A549 (cell line): ENCODE measurements at regions not wholly inside any gene's neighbourhood (a gene's known extent, or its start where the extent isn't known, plus 50 kb on each side); places are given as distances from the start of the nearest gene placed in this dataset.

Source experiments
- BHLHE40 ChIP-seq: IDR thresholded peaks from 2 replicates; pipeline ENCODE4 v1.6.1; 2012; ENCODE audit warnings: low read depth, low read length, inconsistent platforms
- CHD2 ChIP-seq: fragments of 150-350 bp; IDR thresholded peaks from 2 replicates; pipeline ENCODE4 v1.6.1; 2014; ENCODE audit warnings: low read length; ENCODE audit not compliant: partially characterized antibody
- EP300 ChIP-seq, 2 experiments: fragments of >200 bp; sonication (Bioruptor Twin); formaldehyde crosslinking; IDR thresholded peaks; 2 replicates in 1 of 2; 3 replicates in 1 of 2; pipeline ENCODE4 v1.6.1; 2016 to 2017
- HOXB13 ChIP-seq: fragments of 250-450 bp; sonication (Bioruptor Pico); IDR thresholded peaks from 2 replicates; pipeline ENCODE4 v1.5.0; 2020; ENCODE audit warnings: low read depth, mild to moderate bottlenecking, moderate library complexity
- KDM1A ChIP-seq: fragments of 200-600 bp; sonication (generic); IDR thresholded peaks from 2 replicates; pipeline ENCODE4 v1.6.1; 2016; ENCODE audit warnings: low read depth, mild to moderate bottlenecking
- MYC ChIP-seq: IDR thresholded peaks from 2 replicates; pipeline ENCODE4 v1.6.1; 2012; ENCODE audit warnings: mild to moderate bottlenecking, inconsistent platforms, low read length, improper control_type of control experiment, borderline replicate concordance
- NFE2L2 ChIP-seq: fragments of 150-350 bp; conservative IDR thresholded peaks from 2 replicates; pipeline ENCODE4 v1.6.1; 2014; ENCODE audit warnings: low read length
- POLR2A ChIP-seq: IDR thresholded peaks from 2 replicates; pipeline ENCODE4 v1.6.1; 2012; ENCODE audit warnings: mild to moderate bottlenecking, low read length
- TF ChIP-seq, protein P1 (sequence below): fragments of >200 bp; sonication (Bioruptor Twin); formaldehyde crosslinking; IDR thresholded peaks from 3 replicates; pipeline ENCODE4 v1.5.1; 2016
- TF ChIP-seq, protein P2 (sequence below): fragments of 200-600 bp; sonication (generic); IDR thresholded peaks from 2 replicates; pipeline ENCODE4 v1.6.1; 2016; ENCODE audit warnings: antibody characterized with exemption, mild to moderate bottlenecking, moderate library complexity
- TF ChIP-seq, protein P3 (sequence below): IDR thresholded peaks from 2 replicates; pipeline ENCODE4 v1.6.1; 2012

DNA sequence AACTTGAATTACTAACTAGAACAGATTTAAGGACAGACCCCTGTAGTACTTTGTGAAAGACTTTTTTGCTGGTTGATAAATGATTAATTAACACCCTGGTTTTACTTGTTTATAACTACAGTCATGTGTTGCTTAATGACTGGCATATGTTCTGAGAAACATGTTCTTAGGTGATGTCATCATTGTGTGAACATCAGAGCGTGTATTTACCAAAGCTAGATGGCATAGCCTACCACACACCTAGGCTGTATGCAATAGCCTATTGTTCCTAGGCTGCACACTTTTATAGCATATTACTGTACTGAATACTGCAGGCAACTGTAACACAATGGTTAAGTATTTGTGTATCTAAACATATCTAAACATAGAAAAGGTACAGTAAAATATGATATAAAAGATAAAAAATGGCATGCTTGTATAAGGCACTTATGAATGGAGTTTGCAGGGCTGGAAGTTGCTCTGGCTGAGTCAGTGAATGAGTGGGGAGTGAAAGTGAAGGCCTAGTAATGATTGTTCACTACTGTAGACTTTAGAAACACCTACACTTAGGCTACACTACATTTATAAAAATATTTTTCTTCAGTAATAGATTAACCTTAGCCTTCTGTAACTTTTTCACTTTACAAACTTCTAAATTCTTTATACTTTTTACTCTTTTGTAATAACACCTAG is 260.3 kb downstream of the KCNRG start:
- TF ChIP-seq HOXB13 (no peak), MYC (no peak), CHD2 (no peak), EP300 (IDR thresholded peaks at IDR 0.05) (no peak), KDM1A (no peak), BHLHE40 (no peak), NFE2L2 (no peak), POLR2A (no peak)
- TF ChIP-seq, protein P1, sequence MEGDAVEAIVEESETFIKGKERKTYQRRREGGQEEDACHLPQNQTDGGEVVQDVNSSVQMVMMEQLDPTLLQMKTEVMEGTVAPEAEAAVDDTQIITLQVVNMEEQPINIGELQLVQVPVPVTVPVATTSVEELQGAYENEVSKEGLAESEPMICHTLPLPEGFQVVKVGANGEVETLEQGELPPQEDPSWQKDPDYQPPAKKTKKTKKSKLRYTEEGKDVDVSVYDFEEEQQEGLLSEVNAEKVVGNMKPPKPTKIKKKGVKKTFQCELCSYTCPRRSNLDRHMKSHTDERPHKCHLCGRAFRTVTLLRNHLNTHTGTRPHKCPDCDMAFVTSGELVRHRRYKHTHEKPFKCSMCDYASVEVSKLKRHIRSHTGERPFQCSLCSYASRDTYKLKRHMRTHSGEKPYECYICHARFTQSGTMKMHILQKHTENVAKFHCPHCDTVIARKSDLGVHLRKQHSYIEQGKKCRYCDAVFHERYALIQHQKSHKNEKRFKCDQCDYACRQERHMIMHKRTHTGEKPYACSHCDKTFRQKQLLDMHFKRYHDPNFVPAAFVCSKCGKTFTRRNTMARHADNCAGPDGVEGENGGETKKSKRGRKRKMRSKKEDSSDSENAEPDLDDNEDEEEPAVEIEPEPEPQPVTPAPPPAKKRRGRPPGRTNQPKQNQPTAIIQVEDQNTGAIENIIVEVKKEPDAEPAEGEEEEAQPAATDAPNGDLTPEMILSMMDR = no peak
- TF ChIP-seq, protein P2, sequence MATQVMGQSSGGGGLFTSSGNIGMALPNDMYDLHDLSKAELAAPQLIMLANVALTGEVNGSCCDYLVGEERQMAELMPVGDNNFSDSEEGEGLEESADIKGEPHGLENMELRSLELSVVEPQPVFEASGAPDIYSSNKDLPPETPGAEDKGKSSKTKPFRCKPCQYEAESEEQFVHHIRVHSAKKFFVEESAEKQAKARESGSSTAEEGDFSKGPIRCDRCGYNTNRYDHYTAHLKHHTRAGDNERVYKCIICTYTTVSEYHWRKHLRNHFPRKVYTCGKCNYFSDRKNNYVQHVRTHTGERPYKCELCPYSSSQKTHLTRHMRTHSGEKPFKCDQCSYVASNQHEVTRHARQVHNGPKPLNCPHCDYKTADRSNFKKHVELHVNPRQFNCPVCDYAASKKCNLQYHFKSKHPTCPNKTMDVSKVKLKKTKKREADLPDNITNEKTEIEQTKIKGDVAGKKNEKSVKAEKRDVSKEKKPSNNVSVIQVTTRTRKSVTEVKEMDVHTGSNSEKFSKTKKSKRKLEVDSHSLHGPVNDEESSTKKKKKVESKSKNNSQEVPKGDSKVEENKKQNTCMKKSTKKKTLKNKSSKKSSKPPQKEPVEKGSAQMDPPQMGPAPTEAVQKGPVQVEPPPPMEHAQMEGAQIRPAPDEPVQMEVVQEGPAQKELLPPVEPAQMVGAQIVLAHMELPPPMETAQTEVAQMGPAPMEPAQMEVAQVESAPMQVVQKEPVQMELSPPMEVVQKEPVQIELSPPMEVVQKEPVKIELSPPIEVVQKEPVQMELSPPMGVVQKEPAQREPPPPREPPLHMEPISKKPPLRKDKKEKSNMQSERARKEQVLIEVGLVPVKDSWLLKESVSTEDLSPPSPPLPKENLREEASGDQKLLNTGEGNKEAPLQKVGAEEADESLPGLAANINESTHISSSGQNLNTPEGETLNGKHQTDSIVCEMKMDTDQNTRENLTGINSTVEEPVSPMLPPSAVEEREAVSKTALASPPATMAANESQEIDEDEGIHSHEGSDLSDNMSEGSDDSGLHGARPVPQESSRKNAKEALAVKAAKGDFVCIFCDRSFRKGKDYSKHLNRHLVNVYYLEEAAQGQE = no peak
- TF ChIP-seq, protein P3, sequence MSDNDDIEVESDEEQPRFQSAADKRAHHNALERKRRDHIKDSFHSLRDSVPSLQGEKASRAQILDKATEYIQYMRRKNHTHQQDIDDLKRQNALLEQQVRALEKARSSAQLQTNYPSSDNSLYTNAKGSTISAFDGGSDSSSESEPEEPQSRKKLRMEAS = no peak
